ENCODE measurements at regions not wholly inside any gene's neighbourhood (a gene's known extent, or its start where the extent isn't known, plus 50 kb on each side); places are given as distances from the start of the nearest gene placed in this dataset.

GRCh38 chr6:15152700-15153099 lies 93.2 kb upstream of the JARID2 start:
- CTCF ChIA-PET = no interaction called here
- POLR2A ChIA-PET = no interaction called here

More at GRCh38 chr6:15152700-15153099, 93.2 kb upstream of the JARID2 start:
- no peak for TF ChIP-seq USF2 (IDR thresholded peaks at IDR 0.05; ENCODE audit: borderline replicate concordance, low read depth, low read length)
- no peak for TF ChIP-seq JUND (IDR thresholded peaks at IDR 0.05)
- TF ChIP-seq RCOR1 (IDR thresholded peaks at IDR 0.05; ENCODE audit: low read length) = no peak
- TF ChIP-seq TAF1 (IDR thresholded peaks at IDR 0.05; ENCODE audit: borderline replicate concordance, low read depth, low read length) = no peak
- TF ChIP-seq RXRA (IDR thresholded peaks at IDR 0.05; ENCODE audit: borderline replicate concordance, low read depth) = no peak
- no peak for TF ChIP-seq NRF1 (IDR thresholded peaks at IDR 0.05; ENCODE audit: low read depth, low read length)
- no peak for TF ChIP-seq FOXM1 (IDR thresholded peaks at IDR 0.05; ENCODE audit: low read depth)
- TF ChIP-seq ELF1 (IDR thresholded peaks at IDR 0.05) = no peak
- no peak for TF ChIP-seq REST (IDR thresholded peaks at IDR 0.05; ENCODE audit: low read depth, low read length)
- no peak for TF ChIP-seq TEAD4 (IDR thresholded peaks at IDR 0.05; ENCODE audit: borderline replicate concordance, insufficient read depth)
- TF ChIP-seq RFX5 (IDR thresholded peaks at IDR 0.05; ENCODE audit: low read length) = no peak
- TF ChIP-seq FOXJ3 (CRISPR knock-in tag; IDR thresholded peaks at IDR 0.05) = no peak
- TF ChIP-seq ZBTB33 (IDR thresholded peaks at IDR 0.05; ENCODE audit: borderline replicate concordance, low read depth) = no peak
- TF ChIP-seq YY1 (IDR thresholded peaks at IDR 0.05; ENCODE audit: low read depth) = no peak
- TF ChIP-seq RAD21 (IDR thresholded peaks at IDR 0.05; ENCODE audit: low read length) = no peak
- TF ChIP-seq PBX3 (IDR thresholded peaks at IDR 0.05) = no peak
- no peak for TF ChIP-seq IRF3 (IDR thresholded peaks at IDR 0.05; ENCODE audit: low read depth, low read length)
- TF ChIP-seq SIN3A (IDR thresholded peaks at IDR 0.05; ENCODE audit: borderline replicate concordance, low read depth, low read length) = no peak
- TF ChIP-seq SMC3 (IDR thresholded peaks at IDR 0.05; ENCODE audit: low read depth, low read length) = no peak
- TF ChIP-seq EZH2phosphoT487 (IDR thresholded peaks at IDR 0.05; ENCODE audit: borderline replicate concordance, low read depth) = no peak
- Histone ChIP-seq H3K4me2 (no peak overlapping the region), H3K79me2 (ENCODE audit: insufficient read depth) (no peaks in the 10 kb centered on the region), H4K20me1 (ENCODE audit: insufficient read depth) (no peaks in the 10 kb centered on the region), H2AFZ (ENCODE audit: low read depth) (no peak overlapping the region), H3K27me3 (ENCODE audit: insufficient read depth) (no peaks in the 10 kb centered on the region), H3K9ac (no peak overlapping the region), H3F3A (replicated peaks; ENCODE audit: insufficient read depth) (no peaks in the 10 kb centered on the region), H3K27ac (ENCODE audit: low read depth in 2 of 2, low read length in 1 of 2) (no peak overlapping the region), H3K36me3 (replicated peaks in 1 of 2; ENCODE audit: control insufficient read depth in 1 of 2, insufficient read depth in 2 of 2, low read length in 1 of 2) (no peaks in the 10 kb centered on the region), H3K4me1 (ENCODE audit: control insufficient read depth in 1 of 2, insufficient read depth in 2 of 2, low read depth in 1 of 2, low read length in 1 of 2) (no peaks in the 10 kb centered on the region), H3K9me2 (no peaks in the 10 kb centered on the region), H3K9me3 (no peaks in the 10 kb centered on the region), H3K4me3 (ENCODE audit: low read depth in 2 of 2, low read length in 1 of 2) (no peak overlapping the region)
- 67% methylated on average over 2 of the region's 2 CpGs for WGBS (ENCODE audit: low lambda C conversion rate)
- DNase-seq = no peak

Measured in SK-N-SH (cell line).